OCI-LY1 (cell line): ENCODE measurements at regions not wholly inside any gene's neighbourhood (a gene's known extent, or its start where the extent isn't known, plus 50 kb on each side); places are given as distances from the start of the nearest gene placed in this dataset.

Source experiments
- H2AFZ ChIP-seq: fragments of 200-600 bp; sonication (generic), shearing (Covaris generic); 2 replicates; pipeline ENCODE4 v1.6.0; 2014; ENCODE audit warnings: antibody characterized with exemption, mild to moderate bottlenecking, low read length
- H3F3A ChIP-seq: fragments of 200-600 bp; sonication (generic), shearing (Covaris generic); 2 replicates; pipeline ENCODE4 v1.6.0; 2014; ENCODE audit warnings: mild to moderate bottlenecking, antibody characterized with exemption, low read length, moderate library complexity; ENCODE audit not compliant: insufficient read depth
- H3K27ac ChIP-seq: fragments of 200-600 bp; sonication (generic); 2 replicates; pipeline ENCODE4 v1.5.1; 2014; ENCODE audit warnings: low read length, mixed run types, mild to moderate bottlenecking, low read depth; ENCODE audit not compliant: poor library complexity, severe bottlenecking
- H3K27me3 ChIP-seq: fragments of 200-600 bp; sonication (generic); 2 replicates; pipeline ENCODE4 v1.6.0; 2014; ENCODE audit warnings: antibody characterized with exemption, mild to moderate bottlenecking, low read length, moderate library complexity; ENCODE audit not compliant: insufficient read depth
- H3K36me3 ChIP-seq: fragments of 200-600 bp; sonication (generic); 2 replicates; pipeline ENCODE4 v1.6.1; 2014; ENCODE audit warnings: mild to moderate bottlenecking, antibody characterized with exemption, low read length, moderate library complexity, mixed read lengths; ENCODE audit not compliant: insufficient read depth
- H3K4me1 ChIP-seq: fragments of 200-600 bp; sonication (generic); 2 replicates; pipeline ENCODE4 v1.5.1; 2014; ENCODE audit warnings: mild to moderate bottlenecking, low read length, moderate library complexity; ENCODE audit not compliant: insufficient read depth, severe bottlenecking
- H3K4me2 ChIP-seq: fragments of 200-600 bp; sonication (generic), shearing (Covaris generic); 2 replicates; pipeline ENCODE4 v1.6.1; 2014; ENCODE audit warnings: low read length
- H3K4me3 ChIP-seq: fragments of 200-600 bp; sonication (generic); 2 replicates; pipeline ENCODE4 v1.5.1; 2014; ENCODE audit warnings: low read length, low read depth, mild to moderate bottlenecking, mixed read lengths; ENCODE audit not compliant: poor library complexity, severe bottlenecking
- H3K79me2 ChIP-seq: fragments of 200-600 bp; shearing (Covaris generic); 2 replicates; pipeline ENCODE4 v1.6.1; 2016; ENCODE audit warnings: mixed run types, low read length, mixed read lengths; ENCODE audit not compliant: insufficient read depth
- H3K9ac ChIP-seq: fragments of 200-600 bp; sonication (generic), shearing (Covaris generic); 2 replicates; pipeline ENCODE4 v1.6.1; 2014; ENCODE audit warnings: mild to moderate bottlenecking, low read length, mixed read lengths
- H3K9me2 ChIP-seq: fragments of 200-600 bp; sonication (generic), shearing (Covaris generic); 2 replicates; pipeline ENCODE4 v1.6.1; 2014; ENCODE audit warnings: low read depth, mild to moderate bottlenecking, low read length, mixed read lengths
- H3K9me3 ChIP-seq: fragments of 200-600 bp; shearing (Covaris generic); 2 replicates; pipeline ENCODE4 v1.6.1; 2014; ENCODE audit warnings: low read length, mixed read lengths
- H4K20me1 ChIP-seq: fragments of 200-600 bp; sonication (generic), shearing (Covaris generic); 2 replicates; pipeline ENCODE4 v1.6.0; 2016; ENCODE audit warnings: mild to moderate bottlenecking, low read length; ENCODE audit not compliant: insufficient read depth
- EZH2 ChIP-seq: fragments of 200-600 bp; sonication (generic), shearing (Covaris generic); IDR thresholded peaks from 2 replicates; pipeline ENCODE4 v1.8.0; 2017; ENCODE audit warnings: borderline replicate concordance, mixed run types, mild to moderate bottlenecking, antibody characterized with exemption, low read length, moderate library complexity, mixed read lengths
- TF ChIP-seq, protein P1 (sequence below): fragments of 200-600 bp; sonication (generic), shearing (Covaris generic); IDR thresholded peaks from 2 replicates; pipeline ENCODE4 v1.5.1; 2017; ENCODE audit warnings: mild to moderate bottlenecking, antibody characterized with exemption, low read length, moderate library complexity, mixed read lengths

- Histone ChIP-seq H3K79me2 (no peaks in the 10 kb centered on the region), H3F3A (no peaks in the 10 kb centered on the region), H3K27ac (no peak overlapping the region), H3K4me3 (no peak overlapping the region), H3K4me1 (no peaks in the 10 kb centered on the region), H3K9me3 (no peaks in the 10 kb centered on the region), H3K9ac (no peak overlapping the region), H3K9me2 (no peaks in the 10 kb centered on the region), H2AFZ (no peak overlapping the region), H3K4me2 (no peak overlapping the region), H4K20me1 (no peaks in the 10 kb centered on the region), H3K36me3 (no peaks in the 10 kb centered on the region), H3K27me3 (no peaks in the 10 kb centered on the region)
- no peak for TF ChIP-seq EZH2
- TF ChIP-seq, protein P1, sequence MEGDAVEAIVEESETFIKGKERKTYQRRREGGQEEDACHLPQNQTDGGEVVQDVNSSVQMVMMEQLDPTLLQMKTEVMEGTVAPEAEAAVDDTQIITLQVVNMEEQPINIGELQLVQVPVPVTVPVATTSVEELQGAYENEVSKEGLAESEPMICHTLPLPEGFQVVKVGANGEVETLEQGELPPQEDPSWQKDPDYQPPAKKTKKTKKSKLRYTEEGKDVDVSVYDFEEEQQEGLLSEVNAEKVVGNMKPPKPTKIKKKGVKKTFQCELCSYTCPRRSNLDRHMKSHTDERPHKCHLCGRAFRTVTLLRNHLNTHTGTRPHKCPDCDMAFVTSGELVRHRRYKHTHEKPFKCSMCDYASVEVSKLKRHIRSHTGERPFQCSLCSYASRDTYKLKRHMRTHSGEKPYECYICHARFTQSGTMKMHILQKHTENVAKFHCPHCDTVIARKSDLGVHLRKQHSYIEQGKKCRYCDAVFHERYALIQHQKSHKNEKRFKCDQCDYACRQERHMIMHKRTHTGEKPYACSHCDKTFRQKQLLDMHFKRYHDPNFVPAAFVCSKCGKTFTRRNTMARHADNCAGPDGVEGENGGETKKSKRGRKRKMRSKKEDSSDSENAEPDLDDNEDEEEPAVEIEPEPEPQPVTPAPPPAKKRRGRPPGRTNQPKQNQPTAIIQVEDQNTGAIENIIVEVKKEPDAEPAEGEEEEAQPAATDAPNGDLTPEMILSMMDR, result no peak
These were observed 1398.3 kb downstream of the DSC3 start for GRCh38 chr18:29644276-29644675.

DNA sequence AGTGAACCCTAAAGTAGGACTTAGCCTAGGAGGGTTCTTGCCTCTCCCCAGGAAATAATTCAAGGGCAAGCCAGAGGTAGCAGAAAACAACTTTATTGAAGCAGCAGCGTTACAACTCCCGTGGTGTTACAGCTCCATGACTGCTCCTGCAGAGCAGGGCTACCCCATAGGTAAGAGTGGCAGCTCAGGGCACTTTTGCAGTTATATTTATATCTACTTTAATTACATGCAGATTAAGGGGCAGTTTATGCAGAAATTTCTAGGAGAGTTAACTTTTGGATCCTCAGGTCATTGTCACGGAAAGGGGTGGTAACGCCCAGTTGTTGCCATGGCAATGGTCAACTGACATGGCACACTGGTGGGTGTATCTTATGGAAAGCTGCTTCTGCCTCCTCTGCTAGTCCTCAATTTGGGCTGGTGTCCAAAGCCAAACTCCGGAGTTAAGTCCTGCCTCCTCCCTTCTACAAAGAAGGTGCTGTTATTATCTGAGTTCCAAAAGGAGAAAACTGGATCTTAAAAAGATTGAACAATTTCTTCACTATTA is 1413.0 kb downstream of the DSC3 start:
- H4K20me1 ChIP-seq, result no peaks in the 10 kb centered on the region
- H3K79me2 ChIP-seq, result no peaks in the 10 kb centered on the region
- no peak for TF ChIP-seq EZH2
- TF ChIP-seq, protein P1, result no peak
- H3K27me3 ChIP-seq, result no peaks in the 10 kb centered on the region
- no peaks in the 10 kb centered on the region for H3K36me3 ChIP-seq
- H3K9me3 ChIP-seq, result no peaks in the 10 kb centered on the region
- no peak overlapping the region for H3K9ac ChIP-seq
- no peaks in the 10 kb centered on the region for H3K9me2 ChIP-seq
- H3K4me2 ChIP-seq, result no peak overlapping the region
- H3K4me1 ChIP-seq, result no peaks in the 10 kb centered on the region
- H3F3A ChIP-seq, result no peaks in the 10 kb centered on the region
- H3K27ac ChIP-seq, result no peak overlapping the region
- H2AFZ ChIP-seq, result no peak overlapping the region
- no peak overlapping the region for H3K4me3 ChIP-seq

GRCh38 chr18:29626094-29626493 is 1416.4 kb downstream of the DSC3 start:
- no peak overlapping the region for H3K9ac ChIP-seq
- no peaks in the 10 kb centered on the region for H4K20me1 ChIP-seq
- no peak overlapping the region for H2AFZ ChIP-seq
- no peak overlapping the region for H3K27ac ChIP-seq
- no peak overlapping the region for H3K4me2 ChIP-seq
- H3K9me2 ChIP-seq, result no peaks in the 10 kb centered on the region
- no peaks in the 10 kb centered on the region for H3K9me3 ChIP-seq
- TF ChIP-seq, protein P1, result no peak
- TF ChIP-seq EZH2, result no peak
- no peak overlapping the region for H3K4me3 ChIP-seq
- H3F3A ChIP-seq, result no peaks in the 10 kb centered on the region
- no peaks in the 10 kb centered on the region for H3K36me3 ChIP-seq
- H3K27me3 ChIP-seq, result no peaks in the 10 kb centered on the region
- no peaks in the 10 kb centered on the region for H3K79me2 ChIP-seq
- H3K4me1 ChIP-seq, result no peaks in the 10 kb centered on the region
